Subcutaneous abdominal adipose tissue (tissue), 5 donors: ENCODE measurements at regions not wholly inside any gene's neighbourhood (a gene's known extent, or its start where the extent isn't known, plus 50 kb on each side); places are given as distances from the start of the nearest gene placed in this dataset.

Experiments used
- H3K27ac ChIP-seq: one replicate; pipeline ENCODE4 v1.7.0; 2013; ENCODE audit warnings: low read depth, mild to moderate bottlenecking, inconsistent platforms, low read length, moderate library complexity
- H3K27me3 ChIP-seq, 5 donors: one replicate each; pipeline ENCODE4 v1.7.0; 2013; ENCODE audit warnings: low read length in 5 of 5, inconsistent platforms in 1 of 5; ENCODE audit not compliant: control insufficient read depth in 5 of 5, insufficient read depth in 4 of 5
- H3K36me3 ChIP-seq, 5 donors: one replicate each; pipeline ENCODE4 v1.7.0; 2013; ENCODE audit warnings: low read length in 5 of 5; ENCODE audit not compliant: control insufficient read depth in 5 of 5, insufficient read depth in 5 of 5
- H3K4me1 ChIP-seq, 5 donors: one replicate each; pipeline ENCODE4 v1.7.0; 2013; ENCODE audit warnings: low read length in 5 of 5, mild to moderate bottlenecking in 3 of 5, moderate library complexity in 1 of 5; ENCODE audit not compliant: control insufficient read depth in 5 of 5, insufficient read depth in 5 of 5
- H3K4me3 ChIP-seq, 5 donors: one replicate each; pipeline ENCODE4 v1.7.0; 2013; ENCODE audit warnings: low read length in 5 of 5, low read depth in 1 of 5
- H3K9ac ChIP-seq, 5 donors: one replicate each; pipeline ENCODE4 v1.7.0; 2013; ENCODE audit warnings: low read length in 5 of 5, mild to moderate bottlenecking in 4 of 5, moderate library complexity in 3 of 5
- H3K9me3 ChIP-seq, 5 donors: one replicate each; pipeline ENCODE4 v1.7.0; 2013; ENCODE audit warnings: low read length in 5 of 5; ENCODE audit not compliant: control insufficient read depth in 5 of 5
- donor health status: healthy.
- donor health status: healthy.
- donor health status: healthy.
- donor health status: healthy.
- donor health status: healthy.

- Histone ChIP-seq H3K27ac (no peak overlapping the region), H3K4me3 (no peak overlapping the region), H3K4me1 (no peaks in the 10 kb centered on the region), H3K9ac (no peak overlapping the region), H3K27me3 (peaks cover 0 to 29% (median 16%) of the 10 kb centered on the region in 5 donors), H3K9me3 (peaks cover 2 to 23% (median 18%) of the 10 kb centered on the region in 5 donors), H3K36me3 (no peaks in the 10 kb centered on the region)
These were observed 66.6 kb upstream of the C14orf180 start for GRCh38 chr14:104512771-104513640.

- Histone ChIP-seq H3K4me1 (no peaks in the 10 kb centered on the region), H3K4me3 (no peak overlapping the region), H3K9ac (no peak overlapping the region), H3K9me3 (peaks cover 2 to 22% (median 19%) of the 10 kb centered on the region in 5 donors), H3K27me3 (peaks cover 0 to 29% (median 16%) of the 10 kb centered on the region in 5 donors), H3K27ac (no peak overlapping the region), H3K36me3 (no peaks in the 10 kb centered on the region)
These were observed 65.9 kb upstream of the C14orf180 start for GRCh38 chr14:104513641-104514046.

GRCh38 chr14:104514156-104514848 lies 65.3 kb upstream of the C14orf180 start:
- H3K27me3 ChIP-seq, result peaks cover 0 to 29% (median 16%) of the 10 kb centered on the region in 5 donors

GRCh38 chr14:104515059-104515810 lies 64.3 kb upstream of the C14orf180 start:
- no peak overlapping the region for H3K9ac ChIP-seq
- no peaks in the 10 kb centered on the region for H3K36me3 ChIP-seq
- H3K9me3 ChIP-seq, result peaks cover 2 to 19% (median 18%) of the 10 kb centered on the region in 5 donors

More at GRCh38 chr14:104514156-104514848, 65.3 kb upstream of the C14orf180 start:
- H3K36me3 ChIP-seq, result no peaks in the 10 kb centered on the region
- no peaks in the 10 kb centered on the region for H3K4me1 ChIP-seq
- peaks cover 2 to 19% (median 18%) of the 10 kb centered on the region in 5 donors for H3K9me3 ChIP-seq
- H3K27ac ChIP-seq, result no peak overlapping the region
- no peak overlapping the region for H3K4me3 ChIP-seq
- no peak overlapping the region for H3K9ac ChIP-seq

GRCh38 chr14:104515811-104516780 lies 63.5 kb upstream of the C14orf180 start:
- peaks cover 0 to 27% (median 13%) of the 10 kb centered on the region in 5 donors for H3K27me3 ChIP-seq
- no peaks in the 10 kb centered on the region for H3K36me3 ChIP-seq
- H3K9ac ChIP-seq, result no peak overlapping the region
- H3K9me3 ChIP-seq, result peaks cover 2 to 19% (median 18%) of the 10 kb centered on the region in 5 donors
- no peak overlapping the region for H3K27ac ChIP-seq
- H3K4me1 ChIP-seq, result no peaks in the 10 kb centered on the region
- H3K4me3 ChIP-seq, result no peak overlapping the region

More at GRCh38 chr14:104515059-104515810, 64.3 kb upstream of the C14orf180 start:
- no peak overlapping the region for H3K4me3 ChIP-seq
- H3K27ac ChIP-seq, result no peak overlapping the region
- peaks cover 0 to 29% (median 16%) of the 10 kb centered on the region in 5 donors for H3K27me3 ChIP-seq
- no peaks in the 10 kb centered on the region for H3K4me1 ChIP-seq

GRCh38 chr14:104516906-104517305 lies 62.7 kb upstream of the C14orf180 start:
- Histone ChIP-seq H3K9ac (no peak overlapping the region), H3K4me1 (no peaks in the 10 kb centered on the region), H3K4me3 (no peak overlapping the region), H3K27ac (no peak overlapping the region), H3K36me3 (no peaks in the 10 kb centered on the region), H3K9me3 (peaks cover 2 to 19% (median 18%) of the 10 kb centered on the region in 5 donors), H3K27me3 (peaks cover 0 to 22% (median 9%) of the 10 kb centered on the region in 5 donors)

- Histone ChIP-seq H3K36me3 (no peaks in the 10 kb centered on the region), H3K27me3 (peaks cover 0 to 17% (median 5%) of the 10 kb centered on the region in 5 donors), H3K4me3 (no peak overlapping the region), H3K9ac (no peak overlapping the region), H3K9me3 (peaks cover 2 to 19% (median 18%) of the 10 kb centered on the region in 5 donors), H3K4me1 (no peaks in the 10 kb centered on the region), H3K27ac (no peak overlapping the region)
These were observed 62.1 kb upstream of the C14orf180 start for GRCh38 chr14:104517426-104517825.

GRCh38 chr14:104517867-104518266 lies 61.7 kb upstream of the C14orf180 start:
- H3K9ac ChIP-seq, result no peak overlapping the region
- peaks cover 0 to 13% (median 2%) of the 10 kb centered on the region in 5 donors for H3K27me3 ChIP-seq
- no peak overlapping the region for H3K4me3 ChIP-seq
- no peak overlapping the region for H3K27ac ChIP-seq
- peaks cover 2 to 19% (median 18%) of the 10 kb centered on the region in 5 donors for H3K9me3 ChIP-seq
- H3K4me1 ChIP-seq, result no peaks in the 10 kb centered on the region
- no peaks in the 10 kb centered on the region for H3K36me3 ChIP-seq
